Stomach smooth muscle (tissue), 2 donors: ENCODE measurements at regions not wholly inside any gene's neighbourhood (a gene's known extent, or its start where the extent isn't known, plus 50 kb on each side); places are given as distances from the start of the nearest gene placed in this dataset.

ENCODE experiments used
- H3K27ac ChIP-seq: one replicate; pipeline ENCODE4 v1.7.0; 2013; ENCODE audit warnings: mild to moderate bottlenecking, low read length, inconsistent platforms
- H3K27me3 ChIP-seq, 2 donors: one replicate each; pipeline ENCODE4 v1.7.0; 2013; ENCODE audit warnings: low read length in 2 of 2; ENCODE audit not compliant: insufficient read depth in 2 of 2, control insufficient read depth in 1 of 2
- H3K36me3 ChIP-seq, 2 donors: one replicate each; pipeline ENCODE4 v1.7.0; 2013; ENCODE audit warnings: low read length in 2 of 2; ENCODE audit not compliant: control insufficient read depth in 2 of 2, insufficient read depth in 2 of 2
- H3K4me1 ChIP-seq: one replicate; pipeline ENCODE4 v1.7.0; 2013; ENCODE audit warnings: low read length; ENCODE audit not compliant: control insufficient read depth, insufficient read depth
- H3K4me3 ChIP-seq, 2 donors: one replicate each; pipeline ENCODE4 v1.7.0; 2013; ENCODE audit warnings: low read length in 2 of 2
- H3K9ac ChIP-seq, 2 donors: one replicate each; pipeline ENCODE4 v1.7.0; 2013; ENCODE audit warnings: low read length in 2 of 2, mild to moderate bottlenecking in 1 of 2
- H3K9me3 ChIP-seq, 2 donors: one replicate each; pipeline ENCODE4 v1.7.0; 2013; ENCODE audit warnings: low read length in 2 of 2; ENCODE audit not compliant: control insufficient read depth in 2 of 2
- donor health status: healthy.
- donor health status: Pancreatic carcinoma.

DNA sequence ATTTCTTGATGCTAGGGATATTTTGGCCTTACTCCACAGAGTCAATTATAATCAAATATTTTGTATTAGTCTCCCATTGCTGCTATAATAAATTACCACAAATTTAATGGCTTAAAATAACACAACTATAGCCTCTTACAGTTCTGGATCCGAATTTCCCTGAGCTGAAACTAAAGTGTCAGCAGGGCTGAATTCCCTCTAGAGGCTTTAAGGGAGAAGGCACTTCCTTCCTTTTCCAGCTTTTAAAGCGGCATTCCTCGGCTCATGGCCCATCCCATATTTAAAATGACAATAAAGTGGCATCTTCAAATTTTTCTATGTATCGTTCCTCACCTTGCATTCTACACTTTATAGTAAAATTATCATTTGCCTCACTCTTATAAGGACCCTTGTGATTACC lies 421.4 kb upstream of the ZWINT start:
- Histone ChIP-seq H3K9ac (no peak overlapping the region), H3K27me3 (no peaks in the 10 kb centered on the region), H3K27ac (no peak overlapping the region), H3K4me3 (no peak overlapping the region), H3K36me3 (no peaks in the 10 kb centered on the region), H3K9me3 (no peaks in the 10 kb centered on the region), H3K4me1 (no peaks in the 10 kb centered on the region)

GRCh38 chr10:56771343-56771742 lies 410.3 kb upstream of the ZWINT start:
- no peaks in the 10 kb centered on the region for H3K4me1 ChIP-seq
- no peak overlapping the region for H3K4me3 ChIP-seq
- H3K9ac ChIP-seq, result no peak overlapping the region
- H3K9me3 ChIP-seq, result no peaks in the 10 kb centered on the region
- no peaks in the 10 kb centered on the region for H3K36me3 ChIP-seq
- H3K27ac ChIP-seq, result no peak overlapping the region
- H3K27me3 ChIP-seq, result no peaks in the 10 kb centered on the region

DNA sequence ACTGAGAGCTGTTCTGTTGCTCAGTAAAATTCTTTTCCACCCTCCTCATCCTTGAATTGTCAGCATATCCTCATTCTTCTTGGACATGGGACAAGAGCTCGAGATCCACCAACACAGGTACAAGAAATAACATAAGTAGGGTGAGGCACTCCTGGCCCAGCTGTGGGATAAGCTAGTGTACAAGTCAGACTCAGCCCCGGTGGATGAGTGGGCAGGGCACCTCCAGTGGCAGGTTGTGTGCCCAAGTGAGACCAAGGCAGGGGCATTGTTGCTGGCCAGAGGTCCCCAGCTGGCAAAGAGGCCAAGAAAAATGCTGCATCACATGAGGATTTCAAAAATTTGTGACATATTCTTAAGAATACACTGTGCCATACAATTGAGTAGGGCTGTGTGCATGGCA lies 402.0 kb upstream of the ZWINT start:
- H3K36me3 ChIP-seq, result no peaks in the 10 kb centered on the region
- peaks cover 0 to 4% of the 10 kb centered on the region in 2 donors for H3K9me3 ChIP-seq
- H3K9ac ChIP-seq, result no peak overlapping the region
- no peak overlapping the region for H3K4me3 ChIP-seq
- no peak overlapping the region for H3K27ac ChIP-seq
- no peaks in the 10 kb centered on the region for H3K4me1 ChIP-seq
- no peaks in the 10 kb centered on the region for H3K27me3 ChIP-seq

- Histone ChIP-seq H3K9me3 (no peaks in the 10 kb centered on the region), H3K27ac (no peak overlapping the region), H3K27me3 (no peaks in the 10 kb centered on the region), H3K9ac (no peak overlapping the region), H3K36me3 (no peaks in the 10 kb centered on the region), H3K4me1 (no peaks in the 10 kb centered on the region), H3K4me3 (no peak overlapping the region)
Observed at GRCh38 chr10:56745490-56745889, 384.4 kb upstream of the ZWINT start.

DNA sequence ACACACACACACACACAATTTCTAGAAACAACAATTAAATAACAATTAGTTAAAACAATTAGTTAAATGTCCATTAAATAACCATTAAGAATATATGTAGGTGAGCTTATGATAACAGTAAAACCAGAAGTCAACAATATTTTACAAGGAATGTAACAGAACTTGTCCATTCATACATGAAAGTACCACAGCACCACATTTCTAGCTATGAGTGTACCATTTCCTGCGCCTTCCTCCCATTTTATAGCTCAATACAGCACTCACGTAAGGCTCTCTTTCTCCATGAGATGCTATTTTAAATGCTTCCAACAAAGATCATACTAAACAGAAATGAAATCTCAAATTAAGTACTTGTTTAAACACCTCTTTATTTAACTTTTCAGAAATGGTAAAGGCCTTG lies 367.3 kb upstream of the ZWINT start:
- Histone ChIP-seq H3K4me3 (no peak overlapping the region), H3K36me3 (no peaks in the 10 kb centered on the region)

GRCh38 chr10:56722912-56723311 lies 361.9 kb upstream of the ZWINT start:
- H3K9ac ChIP-seq, result no peak overlapping the region

More for the DNA sequence above, 367.3 kb upstream of the ZWINT start:
- no peak overlapping the region for H3K9ac ChIP-seq
- H3K27me3 ChIP-seq, result no peaks in the 10 kb centered on the region
- no peaks in the 10 kb centered on the region for H3K9me3 ChIP-seq
- H3K27ac ChIP-seq, result no peak overlapping the region
- H3K4me1 ChIP-seq, result no peaks in the 10 kb centered on the region

GRCh38 chr10:56715262-56715661 lies 354.2 kb upstream of the ZWINT start:
- H3K9ac ChIP-seq, result no peak overlapping the region
- H3K4me3 ChIP-seq, result no peak overlapping the region
- H3K27ac ChIP-seq, result no peak overlapping the region
- no peaks in the 10 kb centered on the region for H3K9me3 ChIP-seq
- H3K36me3 ChIP-seq, result no peaks in the 10 kb centered on the region
- H3K27me3 ChIP-seq, result no peaks in the 10 kb centered on the region
- H3K4me1 ChIP-seq, result no peaks in the 10 kb centered on the region

More at GRCh38 chr10:56722912-56723311, 361.9 kb upstream of the ZWINT start:
- H3K27me3 ChIP-seq, result no peaks in the 10 kb centered on the region
- H3K9me3 ChIP-seq, result no peaks in the 10 kb centered on the region
- no peaks in the 10 kb centered on the region for H3K4me1 ChIP-seq
- H3K27ac ChIP-seq, result no peak overlapping the region
- no peak overlapping the region for H3K4me3 ChIP-seq
- H3K36me3 ChIP-seq, result no peaks in the 10 kb centered on the region

GRCh38 chr10:56698506-56698905 lies 337.4 kb upstream of the ZWINT start:
- H3K4me1 ChIP-seq, result no peaks in the 10 kb centered on the region
- no peak overlapping the region for H3K27ac ChIP-seq
- H3K4me3 ChIP-seq, result no peak overlapping the region
- no peaks in the 10 kb centered on the region for H3K27me3 ChIP-seq
- H3K36me3 ChIP-seq, result no peaks in the 10 kb centered on the region
- no peaks in the 10 kb centered on the region for H3K9me3 ChIP-seq
- H3K9ac ChIP-seq, result no peak overlapping the region

DNA sequence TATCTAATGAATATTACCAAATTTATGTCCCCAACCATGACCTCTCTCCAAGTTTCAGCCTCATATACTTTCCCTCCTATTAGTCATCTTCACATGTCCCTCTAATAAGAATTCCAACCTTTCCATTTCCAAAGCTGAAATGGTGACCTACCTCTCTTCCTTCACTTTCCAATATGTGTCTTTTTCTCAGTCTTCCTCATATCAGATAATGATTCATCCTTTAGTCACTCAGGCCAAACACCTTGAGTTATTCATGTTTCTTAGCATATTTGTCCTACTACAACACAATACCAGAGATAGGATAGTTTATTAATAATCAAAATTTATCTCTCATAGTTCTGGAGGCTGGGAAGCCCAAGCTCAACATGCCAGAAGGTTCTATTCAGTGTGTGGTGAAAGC lies 318.5 kb upstream of the ZWINT start:
- Histone ChIP-seq H3K27ac (no peak overlapping the region), H3K4me3 (no peak overlapping the region), H3K9ac (no peak overlapping the region), H3K27me3 (no peaks in the 10 kb centered on the region), H3K9me3 (no peaks in the 10 kb centered on the region), H3K4me1 (no peaks in the 10 kb centered on the region), H3K36me3 (no peaks in the 10 kb centered on the region)

DNA sequence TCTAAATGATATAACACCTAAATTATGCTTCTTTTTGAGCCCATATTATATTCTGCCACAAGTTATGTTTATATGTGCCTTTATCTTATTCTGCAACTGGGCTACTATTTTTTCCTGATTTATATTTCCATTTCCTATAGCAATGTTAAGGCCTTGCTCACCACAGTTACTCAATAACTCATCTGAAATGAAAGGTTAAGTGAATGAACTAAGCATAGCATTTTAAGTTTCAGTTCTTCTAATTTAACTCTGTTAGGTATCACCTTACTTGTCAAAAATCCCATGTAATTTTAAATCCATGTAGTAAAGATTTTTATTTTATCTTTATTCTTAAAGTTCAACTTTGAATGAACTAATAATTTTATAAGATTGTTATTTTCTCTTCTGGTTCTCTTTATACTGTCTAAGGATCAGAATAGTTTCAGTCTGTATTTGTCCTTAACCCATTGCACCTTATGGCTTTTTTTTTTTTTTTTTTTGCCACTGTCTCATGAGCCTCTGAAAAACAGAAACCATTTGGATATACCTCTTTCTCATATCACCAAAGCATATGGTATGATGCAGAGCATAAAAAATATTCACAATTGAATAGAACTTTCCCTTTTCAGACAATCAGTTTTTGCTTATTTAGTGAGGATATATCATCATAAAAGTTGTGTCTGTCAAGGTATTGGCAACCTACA lies 301.8 kb upstream of the ZWINT start:
- no peak overlapping the region for H3K27ac ChIP-seq
- no peak overlapping the region for H3K4me3 ChIP-seq
- no peak overlapping the region for H3K9ac ChIP-seq
- no peaks in the 10 kb centered on the region for H3K36me3 ChIP-seq
- no peaks in the 10 kb centered on the region for H3K4me1 ChIP-seq
- no peaks in the 10 kb centered on the region for H3K9me3 ChIP-seq
- H3K27me3 ChIP-seq, result no peaks in the 10 kb centered on the region

- no peak overlapping the region for H3K9ac ChIP-seq
- no peak overlapping the region for H3K27ac ChIP-seq
- no peaks in the 10 kb centered on the region for H3K27me3 ChIP-seq
- H3K4me1 ChIP-seq, result no peaks in the 10 kb centered on the region
- H3K9me3 ChIP-seq, result peaks cover 0 to 5% of the 10 kb centered on the region in 2 donors
- no peak overlapping the region for H3K4me3 ChIP-seq
- no peaks in the 10 kb centered on the region for H3K36me3 ChIP-seq
Observed at GRCh38 chr10:56653289-56653688, 292.2 kb upstream of the ZWINT start.
